ENCODE measurements at regions not wholly inside any gene's neighbourhood (a gene's known extent, or its start where the extent isn't known, plus 50 kb on each side); places are given as distances from the start of the nearest gene placed in this dataset.
A peak's percentile ranks its signal among the peaks of the same experiment; 100 is the strongest.

- no peak overlapping the region for H3K4me3 ChIP-seq (ENCODE audit: low read length)
- no peak overlapping the region for H3K27ac ChIP-seq (ENCODE audit: low read length)
- peak; percentile 65 for DNase-seq
- no peaks in the 10 kb centered on the region for H3K36me3 ChIP-seq (ENCODE audit: control insufficient read depth, insufficient read depth, low read length)
- H3K9me3 ChIP-seq (replicated peaks; ENCODE audit: control insufficient read depth, low read depth, low read length), result no peaks in the 10 kb centered on the region
- no peaks in the 10 kb centered on the region for H3K27me3 ChIP-seq (ENCODE audit: control insufficient read depth, insufficient read depth, low read length)
- no peaks in the 10 kb centered on the region for H3K4me1 ChIP-seq (ENCODE audit: control insufficient read depth, insufficient read depth, low read length)
- no CpG with 5 or more reads among the region's 6 CpGs for WGBS (ENCODE audit: insufficient coverage)
Observed at GRCh38 chr1:58290685-58291372, 255.7 kb downstream of the OMA1 start.

GRCh38 chr1:58288624-58289142, 257.8 kb downstream of the OMA1 start:
- Histone ChIP-seq H3K4me3 (ENCODE audit: low read length) (no peak overlapping the region), H3K36me3 (ENCODE audit: control insufficient read depth, insufficient read depth, low read length) (no peaks in the 10 kb centered on the region), H3K27me3 (ENCODE audit: control insufficient read depth, insufficient read depth, low read length) (no peaks in the 10 kb centered on the region), H3K27ac (ENCODE audit: low read length) (no peak overlapping the region), H3K4me1 (ENCODE audit: control insufficient read depth, insufficient read depth, low read length) (no peaks in the 10 kb centered on the region), H3K9me3 (replicated peaks; ENCODE audit: control insufficient read depth, low read depth, low read length) (no peaks in the 10 kb centered on the region)
- no CpG with 5 or more reads among the region's 2 CpGs for WGBS (ENCODE audit: insufficient coverage)
- DNase-seq, result no peak

GRCh38 chr1:58287894-58288623, 258.5 kb downstream of the OMA1 start:
- Histone ChIP-seq H3K27ac (ENCODE audit: low read length) (no peak overlapping the region), H3K4me3 (ENCODE audit: low read length) (no peak overlapping the region), H3K36me3 (ENCODE audit: control insufficient read depth, insufficient read depth, low read length) (no peaks in the 10 kb centered on the region), H3K27me3 (ENCODE audit: control insufficient read depth, insufficient read depth, low read length) (no peaks in the 10 kb centered on the region), H3K9me3 (replicated peaks; ENCODE audit: control insufficient read depth, low read depth, low read length) (no peaks in the 10 kb centered on the region), H3K4me1 (ENCODE audit: control insufficient read depth, insufficient read depth, low read length) (no peaks in the 10 kb centered on the region)
- DNase-seq, result no peak
- WGBS (ENCODE audit: insufficient coverage), result no CpG with 5 or more reads among the region's 2 CpGs

- H3K4me1 ChIP-seq (ENCODE audit: control insufficient read depth, insufficient read depth, low read length), result no peaks in the 10 kb centered on the region
- no peak overlapping the region for H3K4me3 ChIP-seq (ENCODE audit: low read length)
- no peaks in the 10 kb centered on the region for H3K9me3 ChIP-seq (replicated peaks; ENCODE audit: control insufficient read depth, low read depth, low read length)
- H3K27ac ChIP-seq (ENCODE audit: low read length), result no peak overlapping the region
- H3K27me3 ChIP-seq (ENCODE audit: control insufficient read depth, insufficient read depth, low read length), result no peaks in the 10 kb centered on the region
- H3K36me3 ChIP-seq (ENCODE audit: control insufficient read depth, insufficient read depth, low read length), result no peaks in the 10 kb centered on the region
- no peak for DNase-seq
Observed at GRCh38 chr1:58284225-58284510, 262.4 kb downstream of the OMA1 start.

GRCh38 chr1:58283388-58284224, 262.9 kb downstream of the OMA1 start:
- WGBS (ENCODE audit: insufficient coverage), result 97% methylated on average over 3 of the region's 6 CpGs
- Histone ChIP-seq H3K27me3 (ENCODE audit: control insufficient read depth, insufficient read depth, low read length) (no peaks in the 10 kb centered on the region), H3K36me3 (ENCODE audit: control insufficient read depth, insufficient read depth, low read length) (no peaks in the 10 kb centered on the region), H3K9me3 (replicated peaks; ENCODE audit: control insufficient read depth, low read depth, low read length) (no peaks in the 10 kb centered on the region), H3K27ac (ENCODE audit: low read length) (no peak overlapping the region), H3K4me3 (ENCODE audit: low read length) (no peak overlapping the region), H3K4me1 (ENCODE audit: control insufficient read depth, insufficient read depth, low read length) (no peaks in the 10 kb centered on the region)
- no peak for DNase-seq

GRCh38 chr1:58282623-58283387, 263.7 kb downstream of the OMA1 start:
- H3K27ac ChIP-seq (ENCODE audit: low read length), result no peak overlapping the region
- H3K9me3 ChIP-seq (replicated peaks; ENCODE audit: control insufficient read depth, low read depth, low read length), result no peaks in the 10 kb centered on the region
- no CpG with 5 or more reads among the region's 7 CpGs for WGBS (ENCODE audit: insufficient coverage)
- no peak overlapping the region for H3K4me3 ChIP-seq (ENCODE audit: low read length)
- no peaks in the 10 kb centered on the region for H3K4me1 ChIP-seq (ENCODE audit: control insufficient read depth, insufficient read depth, low read length)
- H3K27me3 ChIP-seq (ENCODE audit: control insufficient read depth, insufficient read depth, low read length), result no peaks in the 10 kb centered on the region
- H3K36me3 ChIP-seq (ENCODE audit: control insufficient read depth, insufficient read depth, low read length), result no peaks in the 10 kb centered on the region
- no peak for DNase-seq

- Histone ChIP-seq H3K4me3 (ENCODE audit: low read length) (no peak overlapping the region), H3K9me3 (replicated peaks; ENCODE audit: control insufficient read depth, low read depth, low read length) (no peaks in the 10 kb centered on the region), H3K4me1 (ENCODE audit: control insufficient read depth, insufficient read depth, low read length) (no peaks in the 10 kb centered on the region), H3K27ac (ENCODE audit: low read length) (no peak overlapping the region), H3K36me3 (ENCODE audit: control insufficient read depth, insufficient read depth, low read length) (no peaks in the 10 kb centered on the region), H3K27me3 (ENCODE audit: control insufficient read depth, insufficient read depth, low read length) (no peaks in the 10 kb centered on the region)
- 43% methylated on average over 2 of the region's 3 CpGs for WGBS (ENCODE audit: insufficient coverage)
- no peak for DNase-seq
Observed at GRCh38 chr1:58266242-58266641, 280.3 kb downstream of the OMA1 start.

- no peaks in the 10 kb centered on the region for H3K27me3 ChIP-seq (ENCODE audit: control insufficient read depth, insufficient read depth, low read length)
- H3K9me3 ChIP-seq (replicated peaks; ENCODE audit: control insufficient read depth, low read depth, low read length), result no peaks in the 10 kb centered on the region
- no peak for DNase-seq
- H3K4me1 ChIP-seq (ENCODE audit: control insufficient read depth, insufficient read depth, low read length), result no peaks in the 10 kb centered on the region
- no CpG with 5 or more reads among the region's 2 CpGs for WGBS (ENCODE audit: insufficient coverage)
- H3K4me3 ChIP-seq (ENCODE audit: low read length), result no peak overlapping the region
- no peak overlapping the region for H3K27ac ChIP-seq (ENCODE audit: low read length)
- no peaks in the 10 kb centered on the region for H3K36me3 ChIP-seq (ENCODE audit: control insufficient read depth, insufficient read depth, low read length)
Observed at GRCh38 chr1:58264462-58264861, 282.1 kb downstream of the OMA1 start.

GRCh38 chr1:58262702-58263101, 283.8 kb downstream of the OMA1 start:
- WGBS (ENCODE audit: insufficient coverage), result no CpG with 5 or more reads among the region's 2 CpGs
- no peaks in the 10 kb centered on the region for H3K36me3 ChIP-seq (ENCODE audit: control insufficient read depth, insufficient read depth, low read length)

GRCh38 chr1:58258082-58258481, 288.4 kb downstream of the OMA1 start:
- H3K36me3 ChIP-seq (ENCODE audit: control insufficient read depth, insufficient read depth, low read length), result no peaks in the 10 kb centered on the region
- DNase-seq, result no peak
- no peaks in the 10 kb centered on the region for H3K27me3 ChIP-seq (ENCODE audit: control insufficient read depth, insufficient read depth, low read length)
- WGBS (ENCODE audit: insufficient coverage), result 83% methylated on average over 2 of the region's 10 CpGs
- no peaks in the 10 kb centered on the region for H3K4me1 ChIP-seq (ENCODE audit: control insufficient read depth, insufficient read depth, low read length)
- H3K27ac ChIP-seq (ENCODE audit: low read length), result no peak overlapping the region
- H3K4me3 ChIP-seq (ENCODE audit: low read length), result no peak overlapping the region
- H3K9me3 ChIP-seq (replicated peaks; ENCODE audit: control insufficient read depth, low read depth, low read length), result no peaks in the 10 kb centered on the region

More at GRCh38 chr1:58262702-58263101, 283.8 kb downstream of the OMA1 start:
- Histone ChIP-seq H3K9me3 (replicated peaks; ENCODE audit: control insufficient read depth, low read depth, low read length) (no peaks in the 10 kb centered on the region), H3K4me3 (ENCODE audit: low read length) (no peak overlapping the region), H3K27ac (ENCODE audit: low read length) (no peak overlapping the region), H3K4me1 (ENCODE audit: control insufficient read depth, insufficient read depth, low read length) (no peaks in the 10 kb centered on the region), H3K27me3 (ENCODE audit: control insufficient read depth, insufficient read depth, low read length) (no peaks in the 10 kb centered on the region)
- DNase-seq, result no peak
